LHCN-M2 (cell line): ENCODE measurements at regions not wholly inside any gene's neighbourhood (a gene's known extent, or its start where the extent isn't known, plus 50 kb on each side); places are given as distances from the start of the nearest gene placed in this dataset.

Experiments
- DNase-seq: peaks from one replicate; pipeline ENCODE4 v3.0.0-alpha.2; 2012; ENCODE audit warnings: low read depth

- no peak for DNase-seq
Measured at GRCh38 chr5:59992206-59992605, 98.7 kb upstream of the PDE4D start.

- DNase-seq = no peak
Measured at GRCh38 chr5:59988396-59988795, 94.9 kb upstream of the PDE4D start.

DNA sequence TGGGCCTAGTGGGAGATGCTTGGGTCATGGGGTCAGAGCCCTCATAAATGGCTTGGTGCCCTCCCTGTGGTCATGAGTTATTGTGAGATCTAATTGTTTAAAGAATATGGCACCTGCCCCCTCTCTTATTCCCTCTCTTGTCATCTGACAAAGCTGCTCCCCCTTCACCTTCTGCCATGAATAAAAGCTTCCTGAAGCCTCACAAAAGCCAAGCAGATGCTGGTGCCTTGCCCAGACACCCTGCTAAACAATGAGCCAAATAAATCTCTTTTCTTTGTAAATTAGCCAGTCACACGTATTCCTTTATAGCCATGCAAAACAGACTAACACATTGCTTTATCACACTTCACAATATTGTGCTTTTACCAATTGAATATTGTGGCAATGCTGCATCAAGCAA is 82.8 kb upstream of the PDE4D start:
- DNase-seq = no peak

GRCh38 chr5:59972043-59972442 is 78.5 kb upstream of the PDE4D start:
- no peak for DNase-seq

DNA sequence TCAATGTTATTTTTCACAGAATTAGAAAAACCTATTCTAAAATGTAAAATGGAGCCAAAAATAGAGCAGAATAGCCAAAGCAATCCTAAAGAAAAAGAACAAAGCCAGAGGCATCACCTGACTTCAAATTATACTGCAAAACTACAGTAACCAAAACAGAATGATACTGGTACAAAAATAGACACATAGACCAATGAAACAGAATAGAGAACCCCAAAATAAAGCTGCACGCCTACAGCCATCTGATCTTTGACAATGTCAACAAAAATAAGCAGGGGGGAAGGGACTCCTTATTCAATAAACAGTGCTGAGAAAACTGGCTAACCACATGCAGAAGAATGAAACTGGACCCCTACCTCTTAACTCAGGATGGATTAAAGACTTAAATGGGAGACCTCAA is 65.8 kb upstream of the PDE4D start:
- no peak for DNase-seq

DNA sequence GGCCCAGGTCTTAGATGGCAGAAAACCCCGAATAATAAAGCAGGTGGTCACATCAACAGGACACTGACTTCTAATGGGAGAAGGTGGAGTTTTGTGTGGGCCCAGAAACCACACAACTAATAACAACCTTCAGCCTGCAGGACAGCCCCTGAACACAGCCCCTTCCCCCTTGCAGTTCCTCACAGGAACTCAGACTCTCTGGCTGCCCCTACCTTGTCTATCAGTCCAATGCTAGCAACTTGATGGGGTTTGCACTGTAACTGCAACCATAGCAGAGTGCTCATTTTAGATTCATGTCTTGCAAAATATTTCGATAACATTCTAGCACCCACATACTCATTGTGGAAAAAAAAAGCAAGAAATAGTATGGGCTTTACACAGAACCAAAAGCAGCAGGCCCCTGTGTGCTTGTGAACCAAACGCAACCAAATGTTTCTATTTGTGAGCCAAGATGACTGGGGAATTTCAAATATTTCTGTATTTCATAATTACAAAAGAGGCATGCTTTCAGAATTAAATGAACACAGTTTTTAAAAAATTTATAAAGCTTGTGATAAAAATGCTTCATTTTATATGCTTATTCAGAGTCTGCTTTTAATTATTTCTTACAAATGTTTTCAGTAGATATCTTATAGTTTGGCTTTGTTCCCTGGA is 62.7 kb upstream of the PDE4D start:
- DNase-seq = no peak

- DNase-seq = no peak
Measured at GRCh38 chr5:59955241-59955640, 61.7 kb upstream of the PDE4D start.

DNA sequence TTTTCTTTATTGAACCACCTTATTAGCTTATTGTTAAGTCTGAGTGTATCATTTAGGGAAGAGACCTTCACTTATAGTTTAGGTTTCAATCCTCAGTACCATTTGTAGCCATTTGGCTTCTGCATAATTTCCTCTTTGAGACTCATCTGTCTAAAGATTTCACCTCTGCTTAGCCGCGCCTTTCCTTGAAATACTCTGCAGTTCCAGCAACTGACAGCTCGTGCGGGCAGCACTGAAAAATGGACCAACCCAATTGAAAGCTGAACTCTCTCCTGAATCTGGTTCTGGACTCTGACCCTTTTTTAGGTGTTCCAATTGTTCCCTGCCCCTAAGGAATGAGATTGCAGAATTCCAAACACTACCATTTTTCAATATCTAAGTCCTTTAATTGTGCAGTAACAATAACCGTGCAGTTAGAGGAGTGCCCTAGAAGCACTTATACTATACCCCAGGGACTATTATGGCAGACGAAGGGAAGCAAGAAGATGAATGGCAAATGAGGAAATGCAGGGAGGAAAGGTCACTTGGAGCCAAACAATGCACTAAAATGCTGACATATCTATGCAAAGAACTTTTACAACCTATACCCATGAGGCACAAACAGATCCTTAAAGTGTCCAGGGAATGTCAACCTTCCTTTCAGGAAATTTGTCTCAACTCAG is 50.1 kb upstream of the PDE4D start:
- DNase-seq = no peak
